Keratinocyte (primary cell): ENCODE measurements at regions not wholly inside any gene's neighbourhood (a gene's known extent, or its start where the extent isn't known, plus 50 kb on each side); places are given as distances from the start of the nearest gene placed in this dataset.
"Not testable (repeated sequence)": the region's sequence is repeated elsewhere in the genome, so short reads cannot be mapped to it uniquely, and the experiment has no call there.

Experiments
- DNase-seq: peaks from one replicate; pipeline ENCODE4 v3.0.0-alpha.2; 2011; ENCODE audit warnings: low read depth, missing footprints, low spot score
- FAIRE-seq: peaks from 2 replicates; lab custom pipeline; 2011; peaks lifted over from hg19 to GRCh38; lab: Jason Lieb, UNC
- H2AFZ ChIP-seq: 2 replicates; pipeline ENCODE4 v1.6.0; 2012; ENCODE audit warnings: low read length, control low read depth, inconsistent platforms; ENCODE audit not compliant: control insufficient read depth
- H3K27ac ChIP-seq: 2 replicates; pipeline ENCODE4 v1.5.1; 2011; ENCODE audit warnings: low read length; ENCODE audit not compliant: control insufficient read depth, insufficient read depth
- H3K27me3 ChIP-seq: 3 replicates; pipeline ENCODE4 v1.6.0; 2011; ENCODE audit warnings: low read length; ENCODE audit not compliant: control insufficient read depth, insufficient read depth; ENCODE audit errors: extremely low read depth
- H3K36me3 ChIP-seq, 2 experiments: 2 replicates in 1 of 2; 3 replicates in 1 of 2; pipeline ENCODE4 v1.5.1; 2011; ENCODE audit warnings: low read length in 2 of 2, mild to moderate bottlenecking in 1 of 2; ENCODE audit not compliant: control insufficient read depth in 2 of 2, insufficient read depth in 2 of 2; ENCODE audit errors: extremely low read depth in 1 of 2
- H3K4me1 ChIP-seq: 3 replicates; pipeline ENCODE4 v1.5.1; 2011; ENCODE audit warnings: low read length; ENCODE audit not compliant: control insufficient read depth, insufficient read depth; ENCODE audit errors: extremely low read depth
- H3K4me2 ChIP-seq: 3 replicates; pipeline ENCODE4 v1.6.0; 2011; ENCODE audit warnings: low read depth, low read length; ENCODE audit not compliant: control insufficient read depth, insufficient read depth; ENCODE audit errors: extremely low read depth
- H3K4me3 ChIP-seq, 3 experiments: fragments of 200-600 bp in 1 of 3; sonication (generic) in 1 of 3; 2 replicates in 2 of 3; 3 replicates in 1 of 3; pipeline ENCODE4 v1.5.1; 2011 to 2016; ENCODE audit warnings: low read length in 3 of 3, mild to moderate bottlenecking in 3 of 3, control low read depth in 2 of 3, inconsistent platforms in 1 of 3, low read depth in 1 of 3, mixed read lengths in 1 of 3, mixed run types in 1 of 3, moderate library complexity in 1 of 3; ENCODE audit not compliant: control insufficient read depth in 2 of 3, insufficient read depth in 2 of 3; ENCODE audit errors: extremely low read depth in 1 of 3
- H3K79me2 ChIP-seq: 2 replicates; pipeline ENCODE4 v1.6.0; 2012; ENCODE audit warnings: low read length; ENCODE audit not compliant: control insufficient read depth, insufficient read depth
- H3K9ac ChIP-seq: 3 replicates; pipeline ENCODE4 v1.6.0; 2011; ENCODE audit warnings: low read length; ENCODE audit not compliant: control insufficient read depth, insufficient read depth; ENCODE audit errors: extremely low read depth
- H3K9me1 ChIP-seq: 3 replicates; pipeline ENCODE4 v1.6.0; 2011; ENCODE audit warnings: low read length; ENCODE audit not compliant: control insufficient read depth, insufficient read depth; ENCODE audit errors: extremely low read depth
- H3K9me3 ChIP-seq: 2 replicates; pipeline ENCODE4 v1.5.1; 2012; ENCODE audit warnings: low read depth, low read length; ENCODE audit not compliant: control insufficient read depth
- H4K20me1 ChIP-seq: 3 replicates; pipeline ENCODE4 v1.6.0; 2011; ENCODE audit warnings: low read length; ENCODE audit not compliant: control insufficient read depth, insufficient read depth; ENCODE audit errors: extremely low read depth
- EZH2 ChIP-seq: IDR thresholded peaks from one replicate; pipeline ENCODE4 v1.6.1; 2012; ENCODE audit warnings: inconsistent platforms, mild to moderate bottlenecking, low read length, moderate library complexity
- dilution Hi-C: fragments of 300-500 bp; cut with MboI; formaldehyde crosslinking; loops from one replicate; pipeline ENCODE4 v1.7.0; 2020; ENCODE audit warnings: low sequenced_read_pairs; ENCODE audit not compliant: extremely low pct_ligation_motif_present
- TF ChIP-seq, protein P1 (sequence below), 3 experiments: IDR thresholded peaks in 1 of 3; conservative IDR thresholded peaks in 1 of 3; optimal IDR thresholded peaks in 1 of 3; 2 replicates in 2 of 3; 3 replicates in 1 of 3; pipeline versions ENCODE3 to v1.5.1; 2011; ENCODE audit warnings: low read length in 3 of 3, mild to moderate bottlenecking in 3 of 3, moderate library complexity in 2 of 3, control low read depth in 1 of 3, inconsistent platforms in 1 of 3; ENCODE audit not compliant: insufficient read depth in 2 of 3; ENCODE audit errors: extremely low read depth in 1 of 3

DNA sequence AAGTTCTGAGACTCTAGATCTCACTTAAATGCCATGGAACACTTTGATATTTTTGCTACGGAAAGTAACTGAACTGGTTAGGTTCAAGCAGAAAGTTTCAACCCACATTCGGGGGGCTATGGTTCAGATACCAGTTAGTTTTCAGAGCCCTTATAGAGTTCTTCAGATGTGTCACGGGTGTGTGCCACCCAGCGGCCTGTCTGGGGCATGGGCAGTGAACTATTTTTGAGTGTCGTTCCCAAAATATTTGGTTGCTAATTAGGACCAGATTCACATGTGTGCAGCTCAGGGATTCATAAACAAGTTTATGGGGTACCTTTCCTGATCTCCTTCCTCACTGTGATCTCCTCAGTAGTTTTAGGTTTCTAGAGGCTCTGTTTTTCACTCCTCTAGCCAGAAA is 271.9 kb downstream of the C7orf25 start:
- FAIRE-seq, result no peak
- Histone ChIP-seq H2AFZ (no peak overlapping the region), H3K27me3 (no peaks in the 10 kb centered on the region), H3K4me3 (no peak overlapping the region), H3K79me2 (no peaks in the 10 kb centered on the region), H3K36me3 (no peaks in the 10 kb centered on the region), H3K4me1 (no peaks in the 10 kb centered on the region), H3K9ac (no peak overlapping the region), H3K27ac (no peak overlapping the region), H3K9me3 (no peaks in the 10 kb centered on the region), H3K4me2 (no peak overlapping the region), H4K20me1 (no peaks in the 10 kb centered on the region), H3K9me1 (no peaks in the 10 kb centered on the region)
- dilution Hi-C loops, result no loop called here
- no peak for TF ChIP-seq EZH2
- TF ChIP-seq, protein P1, sequence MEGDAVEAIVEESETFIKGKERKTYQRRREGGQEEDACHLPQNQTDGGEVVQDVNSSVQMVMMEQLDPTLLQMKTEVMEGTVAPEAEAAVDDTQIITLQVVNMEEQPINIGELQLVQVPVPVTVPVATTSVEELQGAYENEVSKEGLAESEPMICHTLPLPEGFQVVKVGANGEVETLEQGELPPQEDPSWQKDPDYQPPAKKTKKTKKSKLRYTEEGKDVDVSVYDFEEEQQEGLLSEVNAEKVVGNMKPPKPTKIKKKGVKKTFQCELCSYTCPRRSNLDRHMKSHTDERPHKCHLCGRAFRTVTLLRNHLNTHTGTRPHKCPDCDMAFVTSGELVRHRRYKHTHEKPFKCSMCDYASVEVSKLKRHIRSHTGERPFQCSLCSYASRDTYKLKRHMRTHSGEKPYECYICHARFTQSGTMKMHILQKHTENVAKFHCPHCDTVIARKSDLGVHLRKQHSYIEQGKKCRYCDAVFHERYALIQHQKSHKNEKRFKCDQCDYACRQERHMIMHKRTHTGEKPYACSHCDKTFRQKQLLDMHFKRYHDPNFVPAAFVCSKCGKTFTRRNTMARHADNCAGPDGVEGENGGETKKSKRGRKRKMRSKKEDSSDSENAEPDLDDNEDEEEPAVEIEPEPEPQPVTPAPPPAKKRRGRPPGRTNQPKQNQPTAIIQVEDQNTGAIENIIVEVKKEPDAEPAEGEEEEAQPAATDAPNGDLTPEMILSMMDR (optimal IDR thresholded peaks at IDR 0.05 in 1 of 3, IDR thresholded peaks at IDR 0.05 in 1 of 3, conservative IDR thresholded peaks at IDR 0.05 in 1 of 3; ENCODE audit: extremely low read depth in 1 of 3, insufficient read depth in 2 of 3, low read length in 3 of 3), result peak in 1 of 3 experiments; percentile 1
- no peak for DNase-seq

DNA sequence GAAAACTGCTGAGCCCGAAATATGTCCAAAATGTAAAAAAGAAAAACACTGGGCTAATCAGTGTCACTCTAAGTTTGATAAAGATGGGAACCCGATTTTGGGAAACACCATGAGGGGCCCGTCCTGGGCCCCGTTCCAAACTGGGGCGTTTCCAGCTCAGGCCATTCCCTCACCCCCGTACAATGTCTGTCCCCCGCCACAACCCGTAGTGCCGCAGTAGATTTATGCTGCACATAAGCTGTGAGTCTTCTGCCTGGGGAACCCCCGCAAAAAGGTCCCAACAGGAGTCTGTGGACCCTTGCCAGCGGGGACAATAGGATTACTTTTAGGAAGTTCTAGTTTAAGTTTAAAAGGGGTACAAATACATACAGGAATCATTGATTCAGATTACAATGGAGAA is 275.5 kb downstream of the C7orf25 start:
- H3K36me3 ChIP-seq, H3K9ac ChIP-seq, H3K4me2 ChIP-seq, H3K27ac ChIP-seq, H3K9me3 ChIP-seq, H3K9me1 ChIP-seq, H3K4me3 ChIP-seq, H3K79me2 ChIP-seq, H3K4me1 ChIP-seq, FAIRE-seq, dilution Hi-C loops, DNase-seq, H4K20me1 ChIP-seq, H3K27me3 ChIP-seq, H2AFZ ChIP-seq: not testable (repeated sequence)

DNA sequence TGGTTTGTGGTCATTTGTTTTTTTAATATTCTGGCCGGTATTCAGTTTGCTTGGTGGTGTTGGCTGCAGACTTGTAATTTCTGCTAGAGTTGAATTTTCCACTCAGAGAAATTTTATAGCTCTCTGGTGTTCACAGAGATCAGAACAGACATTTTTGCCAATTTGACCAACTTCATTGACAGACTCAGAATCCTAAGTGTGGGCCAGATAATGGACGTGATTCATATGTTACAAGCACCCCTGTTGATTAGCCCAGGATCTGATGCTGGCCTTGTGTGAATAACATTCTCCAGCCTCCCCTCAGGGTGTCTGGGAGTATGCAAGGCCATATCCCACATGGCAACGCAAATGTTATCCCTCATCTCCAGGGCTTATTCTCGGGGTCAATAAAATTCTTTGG is 283.8 kb downstream of the C7orf25 start:
- H3K36me3 ChIP-seq, result no peaks in the 10 kb centered on the region
- dilution Hi-C loops, result no loop called here
- H4K20me1 ChIP-seq, result no peaks in the 10 kb centered on the region
- H3K4me1 ChIP-seq, result no peaks in the 10 kb centered on the region
- H3K27me3 ChIP-seq, result peaks cover 4% of the 10 kb centered on the region
- FAIRE-seq (no peak), DNase-seq (no peak)
- no peak overlapping the region for H2AFZ ChIP-seq
- H3K79me2 ChIP-seq, result no peaks in the 10 kb centered on the region
- H3K9me3 ChIP-seq, result no peaks in the 10 kb centered on the region
- no peaks in the 10 kb centered on the region for H3K9me1 ChIP-seq
- H3K4me2 ChIP-seq, result no peak overlapping the region
- no peak overlapping the region for H3K4me3 ChIP-seq
- H3K27ac ChIP-seq, result no peak overlapping the region
- no peak overlapping the region for H3K9ac ChIP-seq
- TF ChIP-seq, protein P1 (optimal IDR thresholded peaks at IDR 0.05 in 1 of 3, IDR thresholded peaks at IDR 0.05 in 1 of 3, conservative IDR thresholded peaks at IDR 0.05 in 1 of 3; ENCODE audit: extremely low read depth in 1 of 3, insufficient read depth in 2 of 3, low read length in 3 of 3), result no peak
- TF ChIP-seq EZH2, result no peak
